ENCODE measurements at regions not wholly inside any gene's neighbourhood (a gene's known extent, or its start where the extent isn't known, plus 50 kb on each side); places are given as distances from the start of the nearest gene placed in this dataset.

GRCh38 chr2:129908721-129909373 is 70.6 kb upstream of the RAB6C start:
- TF ChIP-seq CTCF (IDR thresholded peaks at IDR 0.05) (no peak), POLR2A (IDR thresholded peaks at IDR 0.05) (no peak)

Data from thyroid gland (tissue), 4 donors.